Colonic mucosa (tissue), 4 donors: ENCODE measurements at regions not wholly inside any gene's neighbourhood (a gene's known extent, or its start where the extent isn't known, plus 50 kb on each side); places are given as distances from the start of the nearest gene placed in this dataset.
"Not testable (repeated sequence)": the region's sequence is repeated elsewhere in the genome, so short reads cannot be mapped to it uniquely, and the experiment has no call there.

Experiments
- DNase-seq: peaks from one replicate; pipeline ENCODE4 v3.0.0-alpha.2; 2020
- H3K27ac ChIP-seq: fragments of 200-600 bp; one replicate; pipeline ENCODE4 v1.8.0; 2021
- H3K27me3 ChIP-seq: fragments of 200-600 bp; one replicate; pipeline ENCODE4 v1.8.0; 2021
- H3K36me3 ChIP-seq: fragments of 200-600 bp; one replicate; pipeline ENCODE4 v1.8.0; 2021
- H3K4me1 ChIP-seq: fragments of 200-600 bp; one replicate; pipeline ENCODE4 v1.8.0; 2021; ENCODE audit warnings: mild to moderate bottlenecking
- H3K4me3 ChIP-seq: fragments of 200-600 bp; one replicate; pipeline ENCODE4 v1.8.0; 2021
- H3K9ac ChIP-seq, 2 donors: one replicate each; pipeline ENCODE4 v1.7.0; 2013; ENCODE audit warnings: control low read depth in 2 of 2, low read depth in 2 of 2, low read length in 2 of 2
- H3K9me3 ChIP-seq: fragments of 200-600 bp; one replicate; pipeline ENCODE4 v1.8.0; 2021
- CTCF ChIP-seq: fragments of 200-600 bp; IDR thresholded peaks from one replicate; pipeline ENCODE4 v1.8.0; 2022; ENCODE audit warnings: antibody characterized with exemption, mild to moderate bottlenecking
- intact Hi-C: fragments of 100-400 bp; cut with DNase I; formaldehyde crosslinking; loops from one replicate; pipeline ENCODE4 v1.14.1; 2022
- donor health status: healthy.
- donor health status: DM: no; HTN: no; CAD: no.
- donor health status: DM: no; HTN: no; CAD: no.

- DNase-seq = no peak
- no peak for TF ChIP-seq CTCF
- Histone ChIP-seq H3K36me3 (no peaks in the 10 kb centered on the region), H3K9ac (no peak overlapping the region), H3K4me1 (no peaks in the 10 kb centered on the region), H3K27me3 (no peaks in the 10 kb centered on the region), H3K4me3 (no peak overlapping the region), H3K27ac (no peak overlapping the region), H3K9me3 (no peaks in the 10 kb centered on the region)
- intact Hi-C loops = no loop called here
Observed at GRCh38 chr11:45373506-45374035, 87.4 kb upstream of the SYT13 start.

GRCh38 chr11:45372414-45372813 lies 86.3 kb upstream of the SYT13 start:
- H3K36me3 ChIP-seq, H3K27ac ChIP-seq, H3K9ac ChIP-seq, intact Hi-C loops, H3K9me3 ChIP-seq, H3K4me1 ChIP-seq, H3K4me3 ChIP-seq, H3K27me3 ChIP-seq, DNase-seq: not testable (repeated sequence)

GRCh38 chr11:45371251-45372115 lies 85.3 kb upstream of the SYT13 start:
- DNase-seq = peak; percentile 62
- no peak overlapping the region for H3K27ac ChIP-seq
- peak; percentile 80 for TF ChIP-seq CTCF
- no peaks in the 10 kb centered on the region for H3K4me1 ChIP-seq
- no peaks in the 10 kb centered on the region for H3K36me3 ChIP-seq
- H3K9ac ChIP-seq = no peak overlapping the region
- no peak overlapping the region for H3K4me3 ChIP-seq
- no peaks in the 10 kb centered on the region for H3K9me3 ChIP-seq
- no peaks in the 10 kb centered on the region for H3K27me3 ChIP-seq
- intact Hi-C loops = loop anchor here (2.0 kb wide), 1 partner anchor 283 kb away; no protein-coding TSS in a partner anchor

GRCh38 chr11:45369313-45369712 lies 83.2 kb upstream of the SYT13 start:
- H3K9me3 ChIP-seq = no peaks in the 10 kb centered on the region
- no peak overlapping the region for H3K9ac ChIP-seq
- H3K4me1 ChIP-seq = no peaks in the 10 kb centered on the region
- H3K4me3 ChIP-seq = no peak overlapping the region
- H3K27me3 ChIP-seq = no peaks in the 10 kb centered on the region
- H3K27ac ChIP-seq = no peak overlapping the region
- TF ChIP-seq CTCF = no peak
- no peak for DNase-seq
- intact Hi-C loops = loop anchor here (10.0 kb wide), 1 partner anchor 405 kb away; no protein-coding TSS in a partner anchor
- no peaks in the 10 kb centered on the region for H3K36me3 ChIP-seq

- intact Hi-C loops = loop anchor here (10.0 kb wide), 1 partner anchor 406 kb away; no protein-coding TSS in a partner anchor
- no peaks in the 10 kb centered on the region for H3K27me3 ChIP-seq
- no peak overlapping the region for H3K27ac ChIP-seq
- DNase-seq = no peak
- no peak overlapping the region for H3K9ac ChIP-seq
- H3K4me1 ChIP-seq = no peaks in the 10 kb centered on the region
- H3K4me3 ChIP-seq = no peak overlapping the region
- TF ChIP-seq CTCF = no peak
- no peaks in the 10 kb centered on the region for H3K9me3 ChIP-seq
- no peaks in the 10 kb centered on the region for H3K36me3 ChIP-seq
Observed at GRCh38 chr11:45368697-45369096, 82.6 kb upstream of the SYT13 start.

- TF ChIP-seq CTCF = no peak
- intact Hi-C loops = loop anchor here (10.0 kb wide), 1 partner anchor 408 kb away; no protein-coding TSS in a partner anchor
- H3K9me3 ChIP-seq = no peaks in the 10 kb centered on the region
- H3K36me3 ChIP-seq = no peaks in the 10 kb centered on the region
- H3K4me3 ChIP-seq = no peak overlapping the region
- no peaks in the 10 kb centered on the region for H3K27me3 ChIP-seq
- no peaks in the 10 kb centered on the region for H3K4me1 ChIP-seq
- no peak overlapping the region for H3K9ac ChIP-seq
- no peak overlapping the region for H3K27ac ChIP-seq
- DNase-seq = no peak
Observed at GRCh38 chr11:45366619-45367190, 80.6 kb upstream of the SYT13 start.
